ENCODE measurements at regions not wholly inside any gene's neighbourhood (a gene's known extent, or its start where the extent isn't known, plus 50 kb on each side); places are given as distances from the start of the nearest gene placed in this dataset.

DNA sequence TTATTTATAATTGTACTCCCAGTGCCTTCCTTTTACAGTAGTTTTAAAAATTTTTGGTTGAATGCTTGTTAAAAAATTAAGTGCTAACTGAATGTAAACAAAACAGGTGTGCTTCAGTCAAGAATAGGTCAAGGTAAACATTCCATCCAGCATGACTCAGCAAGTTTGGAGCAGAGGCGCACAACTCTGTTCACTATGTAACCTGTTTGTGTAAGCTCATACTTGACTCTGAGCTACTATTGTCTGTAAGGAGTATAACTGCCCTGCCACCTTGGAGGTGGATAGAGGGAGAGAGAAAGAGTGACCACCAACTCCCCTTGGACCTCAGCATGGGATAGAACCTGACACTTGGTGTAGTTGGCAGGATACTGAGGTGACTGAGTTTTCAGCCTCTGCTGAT, 207.4 kb upstream of the SYT4 start:
- intact Hi-C loops (cut with DNase I; ENCODE audit: low total_unique reads), result loop anchor here (10.0 kb wide), 1 partner anchor 60 kb away; no protein-coding TSS in a partner anchor
- no peak overlapping the region for H3K4me3 ChIP-seq
- H3K27ac ChIP-seq, result peak overlapping the region in 1 of 5 donors; percentile 67
- H3K9me3 ChIP-seq, result peaks cover 0 to 7% (median 0%) of the 10 kb centered on the region in 4 donors
- TF ChIP-seq EP300 (IDR thresholded peaks at IDR 0.05) (no peak), POLR2A (IDR thresholded peaks at IDR 0.05) (no peak), POLR2AphosphoS5 (IDR thresholded peaks at IDR 0.05) (no peak)
- TF ChIP-seq, protein P1, sequence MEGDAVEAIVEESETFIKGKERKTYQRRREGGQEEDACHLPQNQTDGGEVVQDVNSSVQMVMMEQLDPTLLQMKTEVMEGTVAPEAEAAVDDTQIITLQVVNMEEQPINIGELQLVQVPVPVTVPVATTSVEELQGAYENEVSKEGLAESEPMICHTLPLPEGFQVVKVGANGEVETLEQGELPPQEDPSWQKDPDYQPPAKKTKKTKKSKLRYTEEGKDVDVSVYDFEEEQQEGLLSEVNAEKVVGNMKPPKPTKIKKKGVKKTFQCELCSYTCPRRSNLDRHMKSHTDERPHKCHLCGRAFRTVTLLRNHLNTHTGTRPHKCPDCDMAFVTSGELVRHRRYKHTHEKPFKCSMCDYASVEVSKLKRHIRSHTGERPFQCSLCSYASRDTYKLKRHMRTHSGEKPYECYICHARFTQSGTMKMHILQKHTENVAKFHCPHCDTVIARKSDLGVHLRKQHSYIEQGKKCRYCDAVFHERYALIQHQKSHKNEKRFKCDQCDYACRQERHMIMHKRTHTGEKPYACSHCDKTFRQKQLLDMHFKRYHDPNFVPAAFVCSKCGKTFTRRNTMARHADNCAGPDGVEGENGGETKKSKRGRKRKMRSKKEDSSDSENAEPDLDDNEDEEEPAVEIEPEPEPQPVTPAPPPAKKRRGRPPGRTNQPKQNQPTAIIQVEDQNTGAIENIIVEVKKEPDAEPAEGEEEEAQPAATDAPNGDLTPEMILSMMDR (IDR thresholded peaks at IDR 0.05), result no peak
- H3K27me3 ChIP-seq, result no peaks in the 10 kb centered on the region
- peaks cover 4 to 23% (median 17%) of the 10 kb centered on the region in 4 donors for H3K4me1 ChIP-seq
- no peaks in the 10 kb centered on the region for H3K36me3 ChIP-seq
- DNase-seq, result peak in 1 of 2 donors; percentile 9
- WGBS, 5 donors, result 30 to 62% (median 37%) methylated on average over 1 of the region's 1 CpG

DNA sequence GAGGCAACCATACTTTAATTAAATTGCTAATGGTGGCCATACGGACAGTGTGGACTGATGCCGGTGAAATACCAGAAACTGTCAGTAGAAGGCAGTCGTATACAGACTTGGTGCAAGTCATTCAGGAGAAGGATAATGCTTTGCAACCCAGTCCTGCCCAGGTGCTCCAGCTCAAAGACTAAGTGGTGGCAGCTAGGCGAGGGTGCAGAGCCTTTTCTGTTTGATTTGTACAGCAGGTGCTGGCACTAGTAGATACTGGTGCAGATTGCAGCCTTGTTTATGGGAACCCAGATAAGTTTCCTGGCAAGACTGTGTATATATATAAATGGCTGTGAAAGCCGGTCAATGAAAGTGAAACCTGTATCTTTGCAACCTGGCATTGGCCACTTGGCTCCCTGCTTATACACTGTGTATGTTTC, 208.3 kb upstream of the SYT4 start:
- H3K4me1 ChIP-seq, result peaks cover 4 to 23% (median 17%) of the 10 kb centered on the region in 4 donors
- no peaks in the 10 kb centered on the region for H3K36me3 ChIP-seq
- H3K27me3 ChIP-seq, result no peaks in the 10 kb centered on the region
- 31 to 61% (median 43%) methylated on average over 5 of the region's 5 CpGs for WGBS, 5 donors
- H3K9me3 ChIP-seq, result peaks cover 0 to 7% (median 0%) of the 10 kb centered on the region in 4 donors
- DNase-seq, result peak in 1 of 2 donors; percentile 79
- peak overlapping the region in 3 of 5 donors; percentile 28 to 67 (median 33) for H3K27ac ChIP-seq
- intact Hi-C loops (cut with DNase I; ENCODE audit: low total_unique reads), result loop anchor here (10.0 kb wide), 1 partner anchor 59 kb away; no protein-coding TSS in a partner anchor
- H3K4me3 ChIP-seq, result peak overlapping the region in 1 of 4 donors; percentile 14
- TF ChIP-seq EP300 (IDR thresholded peaks at IDR 0.05) (no peak), POLR2A (IDR thresholded peaks at IDR 0.05) (no peak), POLR2AphosphoS5 (IDR thresholded peaks at IDR 0.05) (peak in 2 of 3 donors; percentile 67 to 70)
- TF ChIP-seq, protein P1 (IDR thresholded peaks at IDR 0.05), result peak in 3 of 7 experiments; percentile 25 to 55 (median 40)

DNA sequence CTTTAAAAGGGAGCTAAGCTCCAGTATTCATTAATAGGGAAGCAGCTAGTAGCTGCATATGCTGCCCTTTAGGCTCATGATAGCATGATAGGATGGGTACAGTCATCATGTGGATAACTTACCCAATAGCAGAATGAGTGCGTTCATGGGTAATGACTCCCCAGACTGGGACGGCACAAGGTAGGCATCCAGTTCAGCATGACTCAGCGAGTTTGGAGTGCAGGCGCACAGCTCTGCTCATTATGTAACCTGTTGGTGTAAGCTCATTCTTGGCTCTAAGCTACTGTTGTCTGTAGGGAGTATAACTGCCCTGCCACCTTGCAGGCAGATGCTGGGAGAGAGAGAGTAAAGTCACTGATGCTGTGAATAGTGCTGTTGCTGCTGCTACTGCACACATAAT, 209.2 kb upstream of the SYT4 start:
- peaks cover 4 to 23% (median 17%) of the 10 kb centered on the region in 4 donors for H3K4me1 ChIP-seq
- H3K4me3 ChIP-seq, result no peak overlapping the region
- H3K36me3 ChIP-seq, result no peaks in the 10 kb centered on the region
- H3K9me3 ChIP-seq, result peaks cover 0 to 7% (median 0%) of the 10 kb centered on the region in 4 donors
- TF ChIP-seq POLR2A (IDR thresholded peaks at IDR 0.05) (no peak), POLR2AphosphoS5 (IDR thresholded peaks at IDR 0.05) (no peak), EP300 (IDR thresholded peaks at IDR 0.05) (no peak)
- TF ChIP-seq, protein P1 (IDR thresholded peaks at IDR 0.05), result no peak
- H3K27ac ChIP-seq, result peak overlapping the region in 3 of 5 donors; percentile 28 to 67 (median 33)
- peak in 1 of 2 donors; percentile 37 for DNase-seq
- H3K27me3 ChIP-seq, result no peaks in the 10 kb centered on the region
- WGBS, 5 donors, result 82 to 97% (median 89%) methylated on average over 4 of the region's 4 CpGs
- intact Hi-C loops (cut with DNase I; ENCODE audit: low total_unique reads), result loop anchor here (10.0 kb wide), 1 partner anchor 58 kb away; no protein-coding TSS in a partner anchor

DNA sequence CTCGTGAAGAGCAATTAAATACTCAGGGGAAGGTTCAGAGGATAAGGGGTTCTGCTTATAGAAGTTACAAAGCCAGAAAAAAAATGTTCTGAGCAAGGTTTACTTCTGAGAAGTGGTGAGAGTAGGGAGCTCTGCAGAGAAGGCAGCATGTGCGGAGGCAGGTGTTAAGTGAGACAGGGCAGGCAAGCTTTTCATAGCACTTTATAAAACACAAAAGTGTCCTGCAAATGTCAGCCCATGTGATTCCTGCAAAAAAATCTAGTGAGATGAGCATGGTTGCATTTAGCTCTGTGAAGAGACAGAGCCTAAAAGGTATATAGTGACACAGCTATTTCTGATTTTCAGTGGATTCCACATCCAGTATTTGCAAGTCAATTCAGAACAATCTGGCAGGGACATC, 223.8 kb upstream of the SYT4 start:
- DNase-seq, result no peak
- 72 to 81% (median 76%) methylated on average over 2 of the region's 2 CpGs for WGBS, 5 donors
- H3K9me3 ChIP-seq, result peaks cover 0 to 5% (median under 1%) of the 10 kb centered on the region in 4 donors
- no peaks in the 10 kb centered on the region for H3K27me3 ChIP-seq
- H3K36me3 ChIP-seq, result no peaks in the 10 kb centered on the region
- no peaks in the 10 kb centered on the region for H3K4me1 ChIP-seq
- intact Hi-C loops (cut with DNase I; ENCODE audit: low total_unique reads), result no loop called here
- H3K4me3 ChIP-seq, result no peak overlapping the region
- no peak overlapping the region for H3K27ac ChIP-seq
- TF ChIP-seq POLR2AphosphoS5 (IDR thresholded peaks at IDR 0.05) (no peak), POLR2A (IDR thresholded peaks at IDR 0.05) (no peak), EP300 (IDR thresholded peaks at IDR 0.05) (no peak)
- TF ChIP-seq, protein P1 (IDR thresholded peaks at IDR 0.05), result no peak
